Activated naive CD4-positive, alpha-beta T cell (primary cell): ENCODE measurements at regions not wholly inside any gene's neighbourhood (a gene's known extent, or its start where the extent isn't known, plus 50 kb on each side); places are given as distances from the start of the nearest gene placed in this dataset.

ENCODE experiments used
- DNase-seq, 4 experiments: peaks; one replicate each; lab custom pipeline; 2025; lab: John Stamatoyannopoulos, UW

DNA sequence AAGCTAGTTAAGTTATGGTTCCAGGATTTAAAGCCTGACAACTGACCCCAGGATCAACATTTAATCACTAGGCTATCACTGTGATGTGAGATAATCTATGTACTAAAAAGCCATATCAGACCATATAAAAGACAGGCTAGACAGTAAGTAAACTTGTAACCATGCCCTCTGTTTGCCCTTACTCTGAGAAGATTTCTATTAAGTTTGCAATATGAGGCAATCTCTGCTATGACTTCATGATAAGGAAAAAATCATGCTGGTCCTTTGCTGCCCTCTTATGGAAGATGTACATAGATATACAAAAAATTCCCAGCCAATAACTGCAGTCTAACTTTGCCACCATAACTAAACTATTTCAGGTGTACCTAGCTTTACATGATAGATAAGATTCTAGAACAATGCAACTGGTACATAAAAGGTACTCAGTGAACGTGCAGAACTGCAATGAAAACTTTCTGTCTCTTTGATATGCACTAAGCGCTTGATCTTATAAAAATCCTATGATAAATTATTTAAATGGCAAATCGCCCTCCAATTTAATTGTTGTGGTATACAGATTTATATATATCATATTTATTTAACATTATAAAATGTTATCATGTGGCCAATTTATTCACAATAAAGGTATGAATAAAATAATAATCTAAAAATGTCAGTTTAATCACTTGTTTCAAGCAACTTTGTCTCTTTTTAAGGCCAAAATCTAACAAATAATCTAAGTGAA lies 70.5 kb downstream of the FAM217A start:
- no peak for DNase-seq

DNA sequence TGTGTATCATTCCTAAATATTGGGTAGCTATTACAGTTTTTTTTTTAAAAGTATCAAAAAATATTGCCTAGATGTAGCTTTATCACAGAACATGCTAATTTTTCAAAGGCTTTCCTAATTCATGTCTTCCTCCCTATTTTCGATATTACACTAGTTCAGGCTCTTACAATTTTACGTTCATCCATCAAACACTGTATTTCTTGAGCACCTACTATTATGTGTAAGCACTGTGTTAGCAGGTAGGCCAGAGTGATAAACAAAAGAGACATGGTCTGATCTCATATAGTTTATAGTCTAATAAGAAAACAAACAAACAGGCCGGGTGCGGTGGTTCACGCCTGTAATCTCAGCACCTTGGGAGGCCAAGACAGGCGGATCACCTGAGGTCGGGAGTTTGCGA lies 69.5 kb downstream of the FAM217A start:
- no peak for DNase-seq

- no peak for DNase-seq
Measured at GRCh38 chr6:4010048-4010447, 68.9 kb downstream of the FAM217A start.

- DNase-seq: no peak
Measured at GRCh38 chr6:4010689-4011090, 68.2 kb downstream of the FAM217A start.

DNA sequence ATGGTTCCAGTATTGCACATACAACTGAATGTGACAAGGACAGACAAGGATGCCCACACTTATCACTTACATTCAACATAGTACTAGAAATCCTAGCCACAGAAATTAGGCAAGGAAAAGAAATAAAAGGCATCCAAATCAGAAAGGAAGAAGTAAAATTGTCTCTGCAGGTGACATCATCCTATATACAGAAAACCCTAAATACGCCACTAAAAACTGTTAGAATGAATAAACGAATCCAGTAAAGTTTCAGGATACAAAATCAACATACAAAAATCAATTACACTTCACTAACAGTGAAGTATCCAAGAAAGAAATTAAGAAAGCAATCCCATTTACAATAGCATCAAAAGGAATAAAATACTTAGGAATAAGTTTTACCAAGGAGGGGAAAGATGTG lies 66.1 kb downstream of the FAM217A start:
- no peak for DNase-seq

DNA sequence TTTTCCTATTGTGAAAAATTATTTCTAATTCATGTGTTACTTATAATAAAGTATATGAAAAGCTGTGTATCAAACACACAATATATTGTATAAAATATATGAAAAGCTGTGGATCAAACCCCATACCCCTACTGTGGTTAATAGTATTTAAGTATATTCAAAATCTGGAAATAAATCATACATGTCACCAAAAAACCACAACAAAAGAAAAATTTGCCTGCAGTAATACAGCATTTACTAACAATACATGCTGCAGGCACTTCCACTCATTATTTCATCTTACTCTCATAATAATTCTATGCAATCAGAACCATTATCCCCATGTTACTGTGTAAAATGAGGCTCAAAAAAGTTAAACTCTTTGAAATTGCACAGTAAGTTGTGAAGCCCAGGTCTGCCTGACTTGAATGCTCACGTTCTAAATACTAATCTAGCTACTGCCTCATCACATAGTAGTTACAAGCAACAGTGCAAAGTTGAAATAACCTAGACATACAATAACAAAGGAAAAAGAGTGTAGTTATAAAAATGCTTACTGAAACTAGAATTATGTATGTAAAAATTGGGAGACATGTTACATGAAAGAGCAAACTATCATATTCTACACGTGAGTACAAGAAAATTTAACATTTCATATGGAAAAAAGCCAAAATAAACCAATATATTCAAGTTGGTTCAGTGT lies 61.7 kb downstream of the FAM217A start:
- DNase-seq: no peak

DNA sequence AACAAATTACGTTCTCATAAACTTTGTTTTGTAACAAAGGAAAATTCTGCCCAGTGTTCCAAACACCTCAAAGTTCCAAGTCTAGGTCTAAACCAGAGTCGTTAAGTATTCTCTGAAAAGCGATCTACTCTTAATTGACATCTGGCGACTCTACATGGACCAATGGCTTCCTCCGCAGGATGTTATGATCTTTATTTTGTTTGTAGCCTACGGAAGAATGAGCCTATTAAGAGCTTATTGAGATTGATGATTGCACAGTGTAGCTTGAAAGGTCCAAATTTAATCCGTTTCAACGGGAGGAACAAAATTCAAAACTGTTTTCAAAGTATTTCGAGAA lies 61.1 kb downstream of the FAM217A start:
- no peak for DNase-seq

GRCh38 chr6:4018171-4018923 lies 60.6 kb downstream of the FAM217A start:
- peak; percentile 87 to 91 (median 90) for DNase-seq
